GM12878 (cell line): ENCODE measurements at regions not wholly inside any gene's neighbourhood (a gene's known extent, or its start where the extent isn't known, plus 50 kb on each side); places are given as distances from the start of the nearest gene placed in this dataset.
"Not testable (repeated sequence)": the region's sequence is repeated elsewhere in the genome, so short reads cannot be mapped to it uniquely, and the experiment has no call there.

Experiments
- ATAC-seq: fragments of 200-7000 bp; cut with Tn5 transposase; 3 replicates; pipeline ENCODE4 v1.9.1; 2020; ENCODE audit warnings: mild to moderate bottlenecking, moderate library complexity
- BruUV-seq: library from RNA; stranded (reverse); fragments of 400-500 nt; replicated peaks from 2 replicates; lab custom pipeline; 2021; lab: Mats Ljungman, UMichigan
- CTCF ChIA-PET: fragments of 300-600 bp; sonication (Branson Sonifier 250); formaldehyde crosslinking; extraction: SDS; loops from one replicate; lab custom pipeline; 2021; ENCODE audit warnings: inconsistent platforms; lab: Yijun Ruan, JAX
- POLR2A ChIA-PET: fragments of 350-600 bp; formaldehyde crosslinking; extraction: SDS; loops from one replicate; lab custom pipeline; 2021; ENCODE audit warnings: inconsistent platforms; lab: Charles Lee
- RAD21 ChIA-PET: fragments of 300-600 bp; sonication (Branson Sonifier 250); formaldehyde crosslinking; loops from one replicate; lab custom pipeline; 2023; ENCODE audit warnings: antibody characterized with exemption; ENCODE audit not compliant: unreplicated experiment; lab: Charles Lee
- SMC1A ChIA-PET: fragments of 300-600 bp; sonication (Branson Sonifier 250); formaldehyde crosslinking; loops from one replicate; lab custom pipeline; 2023; ENCODE audit not compliant: unreplicated experiment, uncharacterized antibody; lab: Charles Lee
- DNase-seq: peaks from one replicate; pipeline ENCODE4 v3.0.0-alpha.2; 2011; ENCODE audit warnings: low read depth, low spot score
- FAIRE-seq: peaks from 3 replicates; lab custom pipeline; 2011; peaks lifted over from hg19 to GRCh38; lab: Jason Lieb, UNC
- H2AFZ ChIP-seq: 2 replicates; pipeline ENCODE4 v1.6.0; 2011; ENCODE audit warnings: low read depth, low read length, control low read depth; ENCODE audit not compliant: control insufficient read depth
- H3K27ac ChIP-seq: 2 replicates; pipeline ENCODE4 v1.5.1; 2011; ENCODE audit warnings: control low read depth; ENCODE audit not compliant: control insufficient read depth, insufficient read depth
- H3K27me3 ChIP-seq, 2 experiments: replicated peaks in 1 of 2; 2 replicates each; pipeline versions ENCODE4 v1.6.0 to v1.6.1; 2011; ENCODE audit warnings: low read length in 1 of 2; ENCODE audit not compliant: control insufficient read depth in 2 of 2, insufficient read depth in 2 of 2
- H3K36me3 ChIP-seq, 2 experiments: 2 replicates each; pipeline ENCODE4 v1.5.1; 2011; ENCODE audit warnings: low read length in 1 of 2; ENCODE audit not compliant: control insufficient read depth in 2 of 2, insufficient read depth in 2 of 2
- H3K4me1 ChIP-seq: 2 replicates; pipeline ENCODE4 v1.6.1; 2011; ENCODE audit warnings: mild to moderate bottlenecking, low read length, moderate library complexity, mixed read lengths; ENCODE audit not compliant: control insufficient read depth, insufficient read depth
- H3K4me2 ChIP-seq: 2 replicates; pipeline ENCODE4 v1.6.0; 2011; ENCODE audit warnings: control low read depth; ENCODE audit not compliant: control insufficient read depth, insufficient read depth
- H3K4me3 ChIP-seq: fragments of 200-600 bp; sonication (generic); 2 replicates; pipeline ENCODE4 v1.5.1; 2016
- H3K79me2 ChIP-seq: 2 replicates; pipeline ENCODE4 v1.6.0; 2011; ENCODE audit warnings: low read length; ENCODE audit not compliant: control insufficient read depth, insufficient read depth
- H3K9ac ChIP-seq: 2 replicates; pipeline ENCODE4 v1.8.0; 2011; ENCODE audit warnings: low read length, control low read depth, mixed read lengths; ENCODE audit not compliant: control insufficient read depth, insufficient read depth
- H3K9me3 ChIP-seq: replicated peaks from 3 replicates; pipeline ENCODE4 v1.5.1; 2011; ENCODE audit warnings: mild to moderate bottlenecking, low read length; ENCODE audit not compliant: control insufficient read depth, insufficient read depth
- H4K20me1 ChIP-seq: 2 replicates; pipeline ENCODE4 v1.6.0; 2011; ENCODE audit not compliant: control insufficient read depth, insufficient read depth
- ATF3 ChIP-seq: IDR thresholded peaks from 2 replicates; pipeline ENCODE4 v1.6.1; 2011; ENCODE audit warnings: low read depth, mild to moderate bottlenecking, low read length, moderate library complexity, borderline replicate concordance; ENCODE audit errors: extremely low read depth
- ATF7 ChIP-seq: fragments of 450-650 bp; IDR thresholded peaks from 2 replicates; pipeline ENCODE4 v1.6.1; 2016; ENCODE audit warnings: low read depth, mild to moderate bottlenecking
- CREM ChIP-seq: IDR thresholded peaks from 2 replicates; pipeline ENCODE4 v1.6.1; 2014; ENCODE audit warnings: antibody characterized with exemption, low read depth
- CTCF ChIP-seq, 3 experiments: IDR thresholded peaks in 2 of 3; conservative IDR thresholded peaks in 1 of 3; 2 replicates each; pipeline ENCODE4 v1.5.1; 2011; ENCODE audit warnings: low read depth in 3 of 3, low read length in 3 of 3, mild to moderate bottlenecking in 3 of 3, control low read depth in 2 of 3, moderate library complexity in 2 of 3, inconsistent platforms in 1 of 3, mixed read lengths in 1 of 3; ENCODE audit not compliant: control insufficient read depth in 2 of 3, insufficient read depth in 1 of 3; ENCODE audit errors: extremely low read depth in 1 of 3
- GATAD2B ChIP-seq: fragments of 450-650 bp; conservative IDR thresholded peaks from 2 replicates; pipeline ENCODE4 v1.6.1; 2017; ENCODE audit warnings: low read depth, mild to moderate bottlenecking, moderate library complexity
- JUNB ChIP-seq: IDR thresholded peaks from 2 replicates; pipeline ENCODE4 v1.6.1; 2016; ENCODE audit warnings: antibody characterized with exemption, mild to moderate bottlenecking
- MTA2 ChIP-seq: fragments of 450-650 bp; IDR thresholded peaks from 2 replicates; pipeline ENCODE4 v1.6.1; 2016; ENCODE audit warnings: low read depth, mild to moderate bottlenecking, moderate library complexity
- RCOR1 ChIP-seq: conservative IDR thresholded peaks from 2 replicates; pipeline ENCODE4 v1.6.1; 2012; ENCODE audit warnings: low read depth, low read length, improper control_type of control experiment
- USF2 ChIP-seq: IDR thresholded peaks from 2 replicates; pipeline ENCODE4 v1.6.1; 2011; ENCODE audit warnings: low read depth, low read length, improper control_type of control experiment, borderline replicate concordance
- YBX1 ChIP-seq: fragments of 450-650 bp; IDR thresholded peaks from 2 replicates; pipeline ENCODE4 v1.6.1; 2016; ENCODE audit warnings: antibody characterized with exemption
- ZNF217 ChIP-seq: fragments of 450-650 bp; IDR thresholded peaks from 2 replicates; pipeline ENCODE4 v1.6.1; 2017; ENCODE audit warnings: antibody characterized with exemption, mild to moderate bottlenecking
- ZZZ3 ChIP-seq: IDR thresholded peaks from 2 replicates; pipeline ENCODE4 v1.6.1; 2011; ENCODE audit warnings: low read depth; ENCODE audit not compliant: control insufficient read depth, insufficient read length
- WGBS: methylation state at CpG from one replicate; pipeline ENCODE4 v1.1.6; 2016; ENCODE audit warnings: low lambda C conversion rate; ENCODE audit not compliant: insufficient replicate concordance, insufficient coverage; ENCODE audit errors: missing lambda C conversion rate; 5-methylcytosine and 5-hydroxymethylcytosine counted together
- in situ Hi-C: fragments of 300-500 bp; cut with MboI; formaldehyde crosslinking; loops from 9 replicates; pipeline ENCODE4 v1.14.3; 2018; ENCODE audit warnings: mixed read lengths
- intact Hi-C: fragments of 100-400 bp; cut with micrococcal nuclease; formaldehyde crosslinking; loops from one replicate; pipeline ENCODE4 v1.14.2; 2022; ENCODE audit not compliant: unreplicated experiment

- Histone ChIP-seq H3K9me3 (peaks cover 1% of the 10 kb centered on the region; the same call in 1 of the 3 replicates), H2AFZ (no peak overlapping the region), H3K36me3 (no peaks in the 10 kb centered on the region), H3K79me2 (no peaks in the 10 kb centered on the region), H3K9ac (no peak overlapping the region), H3K4me2 (no peak overlapping the region), H3K4me3 (no peak overlapping the region), H3K4me1 (no peaks in the 10 kb centered on the region), H3K27me3 (no peaks in the 10 kb centered on the region), H3K27ac (no peak overlapping the region), H4K20me1 (no peaks in the 10 kb centered on the region)
- no peak for DNase-seq
- POLR2A ChIA-PET, result no interaction called here
- whole genome bisulfite sequencing, result 54% methylated on average over 8 of the region's 8 CpGs
- no peak for FAIRE-seq
- no TSS peak for BruUV-seq
- in situ Hi-C loops, result no loop called here
- CTCF ChIA-PET, result no interaction called here
- intact Hi-C loops, result no loop called here
- ATAC-seq, result no peak
- SMC1A ChIA-PET, result no interaction called here
- RAD21 ChIA-PET, result no interaction called here
- TF ChIP-seq ZNF217 (no peak), ZZZ3 (no peak), MTA2 (no peak), GATAD2B (no peak), YBX1 (no peak), CREM (no peak), CTCF (IDR thresholded peaks at IDR 0.05 in 2 of 3, conservative IDR thresholded peaks at IDR 0.05 in 1 of 3; ENCODE audit: control insufficient read depth in 2 of 3, extremely low read depth in 1 of 3, insufficient read depth in 1 of 3, low read depth in 3 of 3, low read length in 3 of 3) (no peak), USF2 (no peak), ATF7 (no peak), RCOR1 (no peak), ATF3 (no peak), JUNB (no peak)
Measured at GRCh38 chr7:65489260-65489767, 115.7 kb downstream of the ZNF92 start.

GRCh38 chr7:65496697-65497096, 123.0 kb downstream of the ZNF92 start:
- H3K79me2 ChIP-seq, H3K9ac ChIP-seq, H2AFZ ChIP-seq, H3K4me3 ChIP-seq, H3K27me3 ChIP-seq, CTCF ChIA-PET, SMC1A ChIA-PET, H3K9me3 ChIP-seq, H3K4me1 ChIP-seq, in situ Hi-C loops, intact Hi-C loops, H3K27ac ChIP-seq, BruUV-seq, FAIRE-seq, RAD21 ChIA-PET, H4K20me1 ChIP-seq, ATAC-seq, DNase-seq, POLR2A ChIA-PET, H3K36me3 ChIP-seq, H3K4me2 ChIP-seq: not testable (repeated sequence)
- WGBS, result 13% methylated on average over 2 of the region's 2 CpGs
